GM21360 (cell line): ENCODE measurements at regions not wholly inside any gene's neighbourhood (a gene's known extent, or its start where the extent isn't known, plus 50 kb on each side); places are given as distances from the start of the nearest gene placed in this dataset.

Experiments used
- ATAC-seq: cut with Tn5 transposase; IDR thresholded peaks from one replicate; pipeline ENCODE4 v1.9.1; 2021; ENCODE audit warnings: mild to moderate bottlenecking, moderate library complexity; ENCODE audit not compliant: unreplicated experiment

DNA sequence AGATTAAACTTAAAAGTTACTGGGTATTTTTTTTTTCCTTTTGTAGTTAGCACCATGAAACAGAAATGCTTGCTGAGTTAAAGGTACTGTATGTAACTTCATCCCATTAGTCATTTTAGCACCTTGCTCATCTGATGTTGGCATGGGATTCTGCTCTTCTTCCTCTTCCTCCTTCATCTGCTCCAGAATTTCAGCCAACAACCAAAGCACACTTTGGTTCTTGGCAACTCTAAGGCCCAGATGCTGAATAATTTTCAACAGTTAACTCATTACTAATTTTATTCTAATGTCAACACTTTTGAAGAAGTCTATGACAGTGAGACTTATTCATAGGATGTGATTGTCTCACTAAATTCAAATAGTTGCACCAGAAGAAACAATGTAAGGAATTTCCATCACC is 359.2 kb downstream of the KCTD12 start:
- ATAC-seq = no peak

GRCh38 chr13:76523740-76524340 is 362.4 kb downstream of the KCTD12 start:
- ATAC-seq = peak; percentile 98

DNA sequence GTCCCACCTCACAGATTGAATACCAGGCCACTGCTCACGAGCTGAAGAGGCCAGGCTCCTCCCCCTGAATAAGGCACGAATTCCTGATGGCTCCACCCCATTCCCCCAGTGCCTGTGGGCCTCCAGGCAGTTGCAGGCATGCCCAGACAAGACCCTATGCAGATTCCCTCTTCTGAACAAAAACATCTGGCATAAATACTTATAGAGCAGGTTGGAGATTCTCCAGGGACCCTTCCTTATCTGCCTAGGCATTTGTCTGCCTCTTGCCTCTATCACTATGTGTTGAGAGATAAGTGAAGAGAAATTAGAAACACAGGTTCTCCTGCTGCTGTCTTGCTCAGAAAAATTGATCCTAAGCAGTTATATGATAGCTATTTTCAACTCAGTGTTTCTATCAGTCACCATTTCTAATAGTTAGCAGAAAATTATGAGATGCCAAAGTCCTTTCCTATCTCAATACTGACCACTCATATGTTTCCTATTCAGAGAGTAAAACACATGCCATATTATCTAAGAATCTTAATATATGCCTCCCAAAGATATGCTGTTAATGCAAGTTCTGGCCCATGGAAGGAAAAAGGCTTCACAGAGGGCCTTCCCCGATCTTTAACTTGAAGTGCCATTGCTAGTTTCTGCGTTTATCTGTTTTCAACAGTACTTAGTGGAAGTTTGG is 364.0 kb downstream of the KCTD12 start:
- no peak for ATAC-seq

- ATAC-seq = no peak
Observed at GRCh38 chr13:76519685-76520084, 366.5 kb downstream of the KCTD12 start.

GRCh38 chr13:76516586-76516985 is 369.6 kb downstream of the KCTD12 start:
- ATAC-seq = no peak

DNA sequence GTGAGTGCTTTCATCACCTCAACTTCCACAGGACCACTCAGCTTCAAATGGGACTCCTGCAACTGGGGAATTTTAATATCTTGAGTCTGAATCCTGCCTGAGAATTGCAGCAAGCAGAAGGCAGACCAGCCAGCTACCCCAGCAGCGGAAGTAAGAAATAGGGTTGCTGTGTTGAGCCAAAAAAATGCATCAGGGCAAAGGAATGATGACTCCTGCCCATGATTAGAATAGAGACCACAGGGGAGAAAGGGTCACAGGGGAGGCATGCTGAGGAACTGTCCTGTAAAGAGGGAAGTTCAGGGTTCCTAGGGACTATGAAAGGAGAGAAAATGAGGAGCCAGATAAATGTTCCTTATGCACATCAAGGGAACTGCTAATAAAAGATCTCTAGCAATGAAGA is 370.2 kb downstream of the KCTD12 start:
- no peak for ATAC-seq

- ATAC-seq = no peak
Observed at GRCh38 chr13:76512721-76513145, 373.5 kb downstream of the KCTD12 start.

DNA sequence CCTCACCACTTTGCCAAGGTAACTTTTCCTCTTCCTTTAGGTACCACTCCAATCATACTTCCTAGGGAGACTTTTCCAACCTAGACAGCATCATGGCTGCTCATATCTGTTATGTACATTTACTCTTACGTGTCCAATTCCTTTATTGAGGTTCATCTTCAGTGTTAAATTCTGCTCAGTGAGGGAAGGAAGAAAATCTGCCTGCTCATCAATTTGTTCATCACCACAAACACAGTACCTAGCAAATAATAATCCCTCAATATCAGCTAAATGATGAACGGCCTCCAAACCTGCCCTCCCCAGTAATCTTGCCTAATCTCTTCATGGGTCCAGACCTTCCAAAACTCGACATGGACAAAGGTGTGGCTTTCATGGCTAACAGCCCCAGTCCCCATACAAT is 380.8 kb downstream of the KCTD12 start:
- ATAC-seq = no peak

DNA sequence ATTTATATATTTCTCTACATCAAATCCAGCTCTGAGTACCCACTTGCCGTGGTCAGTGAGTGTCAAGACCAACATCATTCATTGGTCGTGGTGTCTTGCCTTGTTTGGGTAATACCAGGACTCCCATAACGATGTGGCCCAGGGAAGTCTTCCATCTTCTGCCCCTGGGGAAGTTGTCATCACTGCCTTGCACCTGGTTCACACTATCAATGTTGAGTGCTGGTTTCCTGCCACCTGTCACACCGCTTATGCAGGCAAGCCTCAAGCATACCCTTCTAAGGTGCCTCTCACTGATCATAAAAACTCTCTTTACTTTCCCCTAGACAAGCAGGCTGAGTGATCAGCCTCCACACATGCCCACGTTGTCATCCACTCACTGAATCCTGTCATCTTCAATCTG is 382.4 kb downstream of the KCTD12 start:
- no peak for ATAC-seq

DNA sequence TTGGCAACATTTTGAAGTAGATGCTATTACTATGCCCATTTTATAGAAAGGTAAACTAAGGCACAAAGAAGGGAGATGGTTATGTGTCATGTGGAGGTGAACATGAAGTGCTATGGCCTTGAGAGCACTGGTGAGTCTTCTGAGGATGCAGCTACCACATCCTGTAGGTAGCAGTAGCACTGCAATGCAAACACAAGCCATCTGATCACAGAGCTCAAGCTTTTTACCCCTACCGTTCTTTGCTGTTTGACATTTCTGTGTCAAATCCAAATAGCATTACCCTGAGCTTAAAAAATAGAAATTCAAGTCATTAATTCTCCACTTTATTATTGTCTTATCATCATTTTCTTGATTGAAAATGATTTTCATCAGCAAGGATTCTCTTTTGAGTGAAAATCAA is 382.9 kb downstream of the KCTD12 start:
- no peak for ATAC-seq

GRCh38 chr13:76500894-76501293 is 385.3 kb downstream of the KCTD12 start:
- no peak for ATAC-seq

DNA sequence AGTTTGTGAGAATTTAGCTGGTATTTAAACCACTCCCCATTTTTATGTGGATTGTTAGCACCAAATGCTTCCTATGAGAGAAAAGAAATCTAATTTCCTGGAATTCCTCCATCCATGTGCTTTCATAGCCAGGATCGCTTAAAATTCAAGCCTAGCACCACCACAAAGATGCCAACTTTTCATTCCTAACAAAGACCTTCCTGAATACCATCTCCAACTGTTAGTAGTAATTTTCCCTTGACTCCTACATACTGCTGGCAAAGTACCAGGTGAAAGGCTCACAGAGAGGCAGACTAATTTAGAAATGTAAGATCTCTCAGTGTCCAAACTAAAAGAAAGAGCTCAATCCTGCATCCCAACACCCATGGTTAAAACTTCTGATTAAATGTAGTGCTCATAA is 386.3 kb downstream of the KCTD12 start:
- no peak for ATAC-seq

- ATAC-seq = no peak
Observed at GRCh38 chr13:76489274-76489673, 396.9 kb downstream of the KCTD12 start.

DNA sequence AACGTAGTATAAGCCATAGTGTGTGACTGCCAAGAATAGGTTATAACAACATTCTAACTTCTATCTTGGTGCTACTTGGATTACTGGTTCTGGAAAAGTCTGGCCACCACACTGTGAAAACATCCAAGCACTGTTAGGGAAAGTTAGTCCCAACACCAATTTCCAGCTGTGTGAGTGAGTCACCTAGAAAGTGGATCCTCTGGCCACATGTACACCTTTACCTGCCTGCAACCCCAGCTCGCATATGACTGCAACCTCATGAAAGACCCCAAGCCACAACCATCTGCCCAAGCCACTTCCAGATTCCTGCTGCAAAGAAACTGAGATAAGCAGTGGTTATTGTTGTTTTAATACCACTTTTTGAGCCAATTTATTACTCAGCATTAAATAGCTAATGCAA is 404.5 kb downstream of the KCTD12 start:
- no peak for ATAC-seq

DNA sequence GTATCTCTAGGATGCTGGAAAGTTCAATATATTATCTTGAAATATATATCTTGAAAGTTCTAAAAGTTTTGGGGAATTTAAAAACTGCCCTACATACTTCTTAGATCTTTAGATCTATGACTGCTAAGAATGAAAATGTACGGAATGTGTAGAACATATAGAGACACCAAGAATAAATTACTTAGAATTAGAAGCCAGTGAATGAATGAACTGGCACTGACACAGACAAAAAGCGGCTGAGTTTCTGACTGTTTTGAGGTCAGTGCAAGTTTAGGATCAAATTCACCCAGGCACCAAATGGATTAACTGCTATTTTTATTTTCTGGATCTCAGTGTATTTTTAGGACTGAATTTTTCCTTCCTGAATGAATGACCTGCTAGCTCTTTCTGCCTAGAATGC is 411.2 kb downstream of the KCTD12 start:
- ATAC-seq = no peak

DNA sequence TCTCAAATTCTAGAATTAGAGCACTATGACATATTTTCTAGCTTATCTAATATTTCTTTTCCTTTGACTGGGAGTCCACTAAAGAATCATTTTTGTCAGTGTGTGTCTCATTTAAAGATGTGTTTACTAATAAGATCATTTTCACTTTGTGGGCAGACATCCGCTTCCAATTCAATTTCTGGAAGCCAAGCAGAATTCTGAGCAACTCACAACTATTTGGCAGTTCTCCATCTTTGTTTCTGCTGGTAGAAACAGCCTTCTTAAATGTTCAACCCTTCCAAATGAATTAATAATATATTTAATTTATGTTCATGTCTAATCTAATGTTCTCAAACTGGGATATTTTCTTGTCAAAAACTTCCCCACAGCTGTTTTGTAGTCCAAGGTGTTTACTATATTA is 411.8 kb downstream of the KCTD12 start:
- ATAC-seq = no peak

DNA sequence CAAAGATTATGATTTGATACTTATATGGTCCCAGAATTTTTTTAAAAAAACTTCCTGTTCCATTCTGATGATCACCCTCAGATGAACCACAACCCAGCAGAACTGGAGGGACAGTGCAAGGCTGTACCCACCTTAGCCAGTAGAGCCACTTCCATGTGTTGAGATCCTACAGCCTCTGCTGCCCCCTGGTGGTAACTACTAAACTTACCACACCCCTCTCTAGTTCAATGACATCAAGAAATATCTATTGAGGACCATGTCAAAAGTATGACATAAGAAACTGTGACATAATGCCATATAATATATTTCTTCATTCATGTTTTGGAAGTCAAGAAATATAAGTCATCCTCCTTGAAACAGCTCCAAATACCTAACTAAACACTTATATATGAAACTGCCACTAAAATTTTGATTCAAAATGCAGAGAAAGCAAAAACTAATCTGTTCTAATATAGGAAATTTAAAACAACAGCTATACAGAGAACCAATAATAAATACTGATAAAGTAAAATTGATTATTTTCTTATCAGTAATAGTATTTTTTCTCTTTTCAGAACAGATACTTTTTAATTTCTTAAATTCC is 412.6 kb downstream of the KCTD12 start:
- peak; percentile 99 for ATAC-seq

GRCh38 chr13:76472916-76473315 is 413.3 kb downstream of the KCTD12 start:
- ATAC-seq = no peak

DNA sequence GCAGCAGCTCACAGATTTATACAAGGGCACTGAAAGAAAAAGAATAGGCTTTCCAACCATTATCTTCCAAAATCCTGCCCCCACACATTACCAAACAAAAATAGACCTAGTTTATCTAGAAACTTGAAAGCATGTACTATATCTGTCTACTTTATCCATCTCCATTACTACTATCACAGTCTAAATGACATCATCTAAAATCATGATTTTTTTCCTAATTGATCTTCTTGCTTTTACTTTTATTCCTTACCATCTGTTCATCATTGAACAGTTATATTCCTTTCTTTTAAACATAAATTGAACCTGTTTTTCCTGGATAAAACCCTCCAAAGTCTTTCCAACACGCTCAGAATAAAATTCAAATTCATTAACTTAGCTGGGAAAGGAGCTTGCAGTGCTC is 414.7 kb downstream of the KCTD12 start:
- no peak for ATAC-seq

- ATAC-seq = no peak
Observed at GRCh38 chr13:76470991-76471390, 415.2 kb downstream of the KCTD12 start.

DNA sequence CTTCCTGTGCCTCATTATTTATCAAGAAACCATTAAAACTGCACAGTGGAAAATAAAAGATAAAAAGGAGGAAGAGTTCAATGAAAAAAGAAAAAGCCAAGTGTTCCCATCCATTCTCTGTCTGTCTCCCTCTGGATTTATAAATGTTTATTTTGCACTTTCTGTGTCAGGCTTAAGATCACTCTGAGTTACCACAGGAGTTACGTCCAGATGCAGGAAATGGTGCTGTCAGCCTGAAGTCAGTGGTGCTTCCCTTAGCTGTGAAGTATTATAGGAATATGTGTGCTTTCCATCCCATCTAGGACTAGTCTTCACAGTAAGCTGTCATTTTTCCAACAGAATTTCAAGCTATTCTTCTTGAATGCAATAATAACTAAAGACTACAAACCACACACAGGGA is 420.2 kb downstream of the KCTD12 start:
- ATAC-seq = no peak

DNA sequence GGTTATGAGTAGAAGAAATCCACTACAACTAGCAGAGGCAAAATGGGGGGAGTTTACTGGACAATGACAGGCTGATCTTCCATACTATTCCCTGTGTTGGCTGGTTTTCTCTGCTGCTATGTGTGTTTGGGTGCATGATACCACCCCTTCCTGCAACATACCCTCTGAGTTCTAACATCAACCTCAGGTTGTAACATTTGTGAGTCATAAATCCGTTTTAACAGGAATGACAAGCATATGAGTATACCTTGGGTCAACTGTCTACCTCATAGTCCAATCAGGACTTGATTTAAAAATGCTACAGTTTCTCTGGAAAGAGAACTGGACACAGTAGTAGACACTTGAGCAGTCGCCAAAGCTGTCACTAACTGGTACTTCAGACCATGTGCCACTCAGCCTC is 422.9 kb downstream of the KCTD12 start:
- no peak for ATAC-seq

GRCh38 chr13:76461999-76462398 is 424.2 kb downstream of the KCTD12 start:
- no peak for ATAC-seq
